GM21529 (cell line): ENCODE measurements at regions not wholly inside any gene's neighbourhood (a gene's known extent, or its start where the extent isn't known, plus 50 kb on each side); places are given as distances from the start of the nearest gene placed in this dataset.
A peak's percentile ranks its signal among the peaks of the same experiment; 100 is the strongest.
"Not testable (repeated sequence)": the region's sequence is repeated elsewhere in the genome, so short reads cannot be mapped to it uniquely, and the experiment has no call there.

Source experiments
- ATAC-seq: cut with Tn5 transposase; IDR thresholded peaks from one replicate; pipeline ENCODE4 v1.9.1; 2021; ENCODE audit not compliant: unreplicated experiment

- no peak for ATAC-seq
Observed at GRCh38 chr4:138804711-138805110, 210.9 kb upstream of the NOCT start.

DNA sequence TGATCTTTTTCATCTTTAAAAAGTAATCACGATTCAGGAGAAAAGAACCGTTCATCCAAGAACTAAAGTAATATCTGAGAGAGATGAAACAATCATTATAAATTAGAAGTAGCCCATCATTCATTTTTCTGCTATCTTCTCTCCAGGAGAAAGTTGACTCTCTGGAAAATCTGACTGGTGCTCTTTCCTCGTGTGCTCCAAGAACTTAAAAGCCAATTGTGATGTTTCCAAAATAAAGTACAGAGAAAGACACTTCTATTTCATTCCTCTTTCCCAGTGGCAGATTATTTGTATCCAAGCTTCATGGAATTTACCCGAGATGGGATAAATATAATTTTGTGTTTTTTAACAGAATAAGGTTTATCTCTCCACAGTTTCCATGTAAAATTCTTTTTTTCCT lies 212.5 kb upstream of the NOCT start:
- ATAC-seq: no peak

GRCh38 chr4:138802499-138802898 lies 213.1 kb upstream of the NOCT start:
- no peak for ATAC-seq

DNA sequence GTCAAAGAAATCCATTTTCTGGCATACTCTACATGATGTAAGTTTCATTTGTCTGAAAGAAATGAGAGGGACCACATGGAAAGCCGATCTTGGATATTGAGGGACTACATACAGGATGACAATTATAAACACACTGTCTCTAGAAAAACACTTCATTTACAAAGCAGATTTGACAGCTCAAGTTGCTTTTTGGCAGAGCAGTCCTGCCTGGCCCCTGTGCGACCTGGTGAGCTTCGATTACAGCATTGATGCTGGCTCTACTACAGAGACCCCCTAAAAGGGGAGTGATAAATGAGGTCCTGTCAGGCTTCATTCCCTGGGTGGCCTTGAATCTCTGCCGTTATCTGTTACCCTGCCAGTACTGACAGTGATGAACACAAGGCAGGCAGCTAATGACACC lies 215.2 kb upstream of the NOCT start:
- no peak for ATAC-seq

- no peak for ATAC-seq
Observed at GRCh38 chr4:138798404-138798803, 217.2 kb upstream of the NOCT start.

- ATAC-seq: no peak
Observed at GRCh38 chr4:138797646-138798045, 217.9 kb upstream of the NOCT start.

DNA sequence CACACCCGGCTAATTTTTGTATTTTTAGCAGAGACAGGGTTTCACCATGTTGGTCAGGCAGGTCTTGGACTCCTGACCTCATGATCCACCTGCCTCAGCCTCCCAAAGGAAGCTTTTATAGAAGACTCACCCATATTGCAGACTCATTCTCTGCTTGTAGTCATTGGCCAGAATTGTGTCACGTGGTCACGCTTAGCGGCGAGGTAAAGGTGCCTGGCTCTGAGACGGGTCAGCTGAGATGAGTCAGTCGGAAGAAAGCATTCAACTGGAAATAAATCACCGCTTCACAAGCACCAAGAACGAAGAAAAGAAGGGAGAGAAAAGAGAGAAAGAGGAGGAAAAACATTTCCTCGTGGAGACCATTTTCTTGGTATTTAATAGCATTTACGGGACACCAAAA lies 218.8 kb upstream of the NOCT start:
- ATAC-seq: no peak

GRCh38 chr4:138790706-138791340 lies 224.8 kb upstream of the NOCT start:
- no peak for ATAC-seq

DNA sequence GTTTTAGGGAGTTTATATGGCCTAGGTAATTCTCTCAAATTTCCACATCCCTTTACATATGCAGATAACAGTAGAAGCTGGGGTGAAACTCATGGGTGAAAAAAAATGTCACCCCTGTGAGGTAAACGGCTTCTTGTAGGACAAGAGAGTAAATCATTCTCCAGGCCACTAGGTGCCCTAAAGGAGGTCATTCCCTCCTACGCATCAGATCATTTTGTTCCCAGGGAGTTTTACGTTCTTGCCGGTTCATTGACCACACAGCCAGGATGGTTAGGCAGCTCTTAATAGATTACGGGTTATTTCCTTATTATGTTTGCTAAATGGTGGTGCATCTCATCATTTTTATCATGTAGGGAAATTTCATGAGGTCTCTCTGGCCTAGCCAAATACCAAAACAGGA lies 225.8 kb upstream of the NOCT start:
- no peak for ATAC-seq

DNA sequence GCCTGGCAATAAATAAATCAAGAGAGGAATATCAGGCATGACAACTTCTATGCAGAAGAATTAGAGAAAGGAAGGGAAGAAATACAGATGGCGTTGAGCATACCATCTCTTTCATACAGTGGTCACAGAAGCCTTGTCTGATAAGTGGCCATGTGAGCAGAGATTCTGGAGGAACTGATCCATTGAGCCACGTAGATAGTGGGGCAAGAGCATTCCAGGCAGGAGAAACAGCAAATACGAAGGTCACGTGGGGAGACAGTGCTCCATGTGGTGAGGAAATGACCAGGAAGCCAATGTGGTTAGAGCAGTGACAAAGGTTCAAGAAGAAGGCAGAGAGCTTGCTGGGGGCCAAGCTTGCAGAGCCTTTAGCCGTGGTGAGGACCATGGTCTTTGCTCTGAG lies 226.7 kb upstream of the NOCT start:
- no peak for ATAC-seq

DNA sequence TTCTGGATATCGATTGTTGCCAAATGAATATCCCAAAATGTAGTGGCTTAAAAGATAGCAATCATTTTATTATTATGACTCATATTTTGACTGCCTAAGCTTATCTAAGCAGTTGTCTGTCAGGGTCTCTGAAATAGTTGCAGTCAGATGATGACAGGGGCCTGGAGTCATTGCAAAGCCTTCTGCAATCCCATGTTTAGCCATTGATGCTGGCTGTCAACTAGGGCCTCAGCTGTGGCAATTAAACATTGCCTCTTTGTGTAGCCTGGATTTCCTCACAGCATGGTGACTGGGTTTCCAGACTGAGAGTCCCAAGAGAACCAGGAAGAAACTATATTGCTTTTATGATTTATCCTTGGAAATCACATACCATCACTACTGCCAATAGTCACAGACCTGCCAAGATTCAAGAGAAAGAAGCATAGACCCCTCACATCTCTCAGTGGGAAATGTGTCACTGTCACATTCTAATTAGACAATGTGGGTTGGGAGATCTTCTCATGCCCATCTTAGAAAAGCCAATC lies 227.3 kb upstream of the NOCT start:
- no peak for ATAC-seq

DNA sequence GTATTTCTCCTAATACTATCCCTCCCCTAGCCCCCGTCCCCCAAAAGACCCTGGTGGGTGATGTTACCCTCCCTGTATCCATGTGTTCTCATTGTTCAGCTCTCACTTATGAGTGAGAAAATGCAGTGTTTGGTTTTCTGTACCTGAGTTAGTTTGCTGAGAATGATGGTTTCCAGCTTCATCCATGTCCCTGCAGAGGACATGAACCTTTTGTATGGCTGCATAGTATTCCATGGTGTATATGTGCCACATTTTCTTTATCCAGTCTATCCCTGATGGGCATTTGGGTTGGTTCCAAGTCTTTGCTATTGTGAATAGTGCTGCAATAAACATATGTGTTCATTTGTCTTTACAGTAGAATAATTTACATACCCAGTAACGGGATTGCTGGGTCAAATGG lies 235.8 kb upstream of the NOCT start:
- not testable (repeated sequence) for ATAC-seq

- peak; percentile 87 for ATAC-seq
Observed at GRCh38 chr4:138775890-138776289, 239.7 kb upstream of the NOCT start.

- peak; percentile 11 for ATAC-seq
Observed at GRCh38 chr4:138775489-138775888, 240.1 kb upstream of the NOCT start.

DNA sequence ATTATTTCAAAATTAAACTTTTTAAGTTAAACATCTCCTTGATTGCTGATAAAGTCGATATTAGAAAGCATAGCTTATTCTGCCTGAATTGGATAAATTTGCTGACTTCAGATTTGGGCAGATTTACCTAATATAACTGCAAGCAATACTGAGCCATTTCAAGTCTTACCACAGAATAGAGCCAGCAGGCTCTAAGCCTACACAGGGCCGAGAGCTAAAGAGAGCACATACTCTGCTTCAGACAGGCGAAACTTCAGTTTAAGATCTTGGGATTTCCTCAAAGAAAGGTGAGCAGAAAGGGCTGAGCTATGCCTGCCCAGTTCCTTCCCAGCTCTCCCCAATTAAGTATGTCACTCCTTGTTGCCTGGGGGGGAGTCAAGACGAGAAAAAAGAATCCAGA lies 240.6 kb upstream of the NOCT start:
- ATAC-seq: no peak

GRCh38 chr4:138774125-138774524 lies 241.5 kb upstream of the NOCT start:
- not testable (repeated sequence) for ATAC-seq

DNA sequence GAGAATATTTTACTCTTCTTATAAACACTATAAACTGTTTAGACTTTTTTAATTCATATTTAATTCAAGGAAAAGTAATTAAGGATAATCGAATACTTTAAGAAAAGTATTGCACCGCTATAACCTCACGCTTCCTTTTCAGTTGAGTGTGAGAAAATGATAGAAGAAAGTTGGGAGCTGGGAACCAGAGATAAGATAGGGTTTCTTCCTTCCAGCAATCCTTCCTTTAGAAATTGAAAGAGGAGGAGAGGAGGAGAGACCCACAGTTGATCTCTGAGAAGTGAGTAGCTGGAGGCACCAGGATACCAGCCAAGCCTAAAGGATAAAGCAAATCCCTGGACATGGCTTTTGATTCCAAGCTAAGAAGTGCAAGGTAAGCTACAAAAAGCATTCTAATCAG lies 242.3 kb upstream of the NOCT start:
- ATAC-seq: no peak

DNA sequence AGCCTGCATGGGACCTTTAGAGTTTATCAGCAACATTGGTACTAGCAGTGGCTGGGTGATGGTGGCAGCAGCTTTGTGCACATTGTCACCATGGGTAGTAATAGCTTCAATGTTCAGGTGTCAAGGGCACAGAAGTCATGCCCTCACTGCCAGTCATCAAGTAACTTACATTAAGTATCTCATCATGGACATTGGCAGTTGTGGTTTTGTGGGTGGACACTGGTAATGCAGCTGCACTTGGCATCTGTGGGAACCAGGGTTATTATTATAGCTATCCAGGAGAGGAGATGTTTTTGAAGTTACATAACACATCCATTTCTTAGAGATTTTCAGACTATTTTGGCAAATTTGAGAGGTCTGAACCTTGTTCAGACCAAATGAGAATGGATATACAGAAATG lies 243.2 kb upstream of the NOCT start:
- no peak for ATAC-seq

DNA sequence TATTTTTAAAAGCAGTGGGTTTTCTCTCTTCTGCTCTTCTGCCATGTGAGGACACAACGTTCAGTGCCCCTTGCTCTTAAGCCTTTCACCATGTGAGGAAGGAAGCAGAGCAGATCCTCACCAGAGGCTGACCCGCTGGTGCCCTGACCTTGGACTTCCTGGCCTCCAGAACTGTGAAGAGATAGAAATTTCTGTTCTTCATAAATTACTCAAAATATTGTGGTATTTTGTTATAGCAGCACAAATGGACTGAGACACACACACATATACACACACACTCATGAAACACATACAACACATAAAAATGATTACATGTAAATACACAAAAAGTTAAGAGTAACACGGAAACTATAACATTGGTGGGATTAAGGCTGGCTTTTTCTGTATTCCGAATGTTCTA lies 244.8 kb upstream of the NOCT start:
- no peak for ATAC-seq

GRCh38 chr4:138766332-138766731 lies 249.2 kb upstream of the NOCT start:
- no peak for ATAC-seq

- ATAC-seq: no peak
Observed at GRCh38 chr4:138765442-138765841, 250.1 kb upstream of the NOCT start.

DNA sequence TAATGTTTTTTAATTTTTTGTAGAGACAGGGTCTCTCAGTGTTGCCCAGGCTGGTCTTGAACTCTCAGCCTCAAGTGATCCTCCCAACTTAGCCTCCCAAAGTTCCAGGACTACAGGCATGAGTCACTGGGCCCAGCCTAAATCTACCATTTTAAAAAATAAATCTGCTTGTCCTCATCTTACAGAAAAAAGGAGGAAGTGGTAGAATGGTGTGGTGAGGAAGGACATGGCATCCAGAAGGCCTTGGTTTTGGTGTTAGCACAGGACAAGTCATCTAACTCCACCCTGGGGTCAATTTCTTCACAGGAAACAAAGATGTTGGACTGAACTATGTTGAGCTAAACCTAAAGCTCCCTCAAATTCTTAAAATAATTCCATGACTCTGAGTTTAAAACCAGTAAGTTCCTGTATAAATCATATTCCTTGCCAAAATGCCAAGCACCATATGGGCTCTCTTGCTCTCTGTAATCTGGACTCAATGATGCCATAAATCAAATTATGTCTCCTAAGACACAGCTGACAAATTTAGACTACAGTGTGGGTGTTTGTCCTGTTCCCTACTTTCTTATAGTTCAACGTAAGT lies 253.9 kb upstream of the NOCT start:
- no peak for ATAC-seq

DNA sequence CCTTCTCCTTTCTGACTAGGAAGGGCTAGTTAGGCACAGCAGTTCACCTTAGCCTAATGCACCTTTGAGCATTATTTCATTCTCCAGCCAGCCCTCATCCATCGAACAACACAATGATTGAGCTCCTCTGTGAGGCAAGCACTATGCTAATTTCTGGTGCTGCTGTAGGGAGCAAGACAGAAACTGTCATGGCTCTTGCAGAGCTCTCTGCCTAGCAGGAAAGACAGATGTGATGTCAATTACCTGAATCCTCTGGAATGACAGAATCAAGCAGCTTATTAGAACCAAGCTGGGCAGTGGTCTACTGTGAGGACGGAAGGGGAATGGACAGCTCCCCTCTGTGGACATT lies 256.1 kb upstream of the NOCT start:
- no peak for ATAC-seq
